ENCODE measurements at regions not wholly inside any gene's neighbourhood (a gene's known extent, or its start where the extent isn't known, plus 50 kb on each side); places are given as distances from the start of the nearest gene placed in this dataset.

- no peak for DNase-seq
Observed at GRCh38 chr1:181341026-181341632, 142.2 kb upstream of the CACNA1E start.

GRCh38 chr1:181344091-181344490 is 139.2 kb upstream of the CACNA1E start:
- DNase-seq: no peak

- no peak for DNase-seq
Observed at GRCh38 chr1:181345146-181345545, 138.2 kb upstream of the CACNA1E start.

- no peak for DNase-seq
Observed at GRCh38 chr1:181347495-181348390, 135.6 kb upstream of the CACNA1E start.

- no peak for DNase-seq
Observed at GRCh38 chr1:181349512-181349911, 133.8 kb upstream of the CACNA1E start.

- no peak for DNase-seq
Observed at GRCh38 chr1:181350131-181350530, 133.2 kb upstream of the CACNA1E start.

GRCh38 chr1:181351740-181352139 is 131.6 kb upstream of the CACNA1E start:
- DNase-seq: no peak

GRCh38 chr1:181352695-181353094 is 130.6 kb upstream of the CACNA1E start:
- no peak for DNase-seq

- DNase-seq: no peak
Observed at GRCh38 chr1:181353526-181353925, 129.8 kb upstream of the CACNA1E start.

- DNase-seq: no peak
Observed at GRCh38 chr1:181354865-181355264, 128.5 kb upstream of the CACNA1E start.

- no peak for DNase-seq
Observed at GRCh38 chr1:181356505-181357340, 126.6 kb upstream of the CACNA1E start.

- DNase-seq: no peak
Observed at GRCh38 chr1:181359012-181359411, 124.3 kb upstream of the CACNA1E start.

- DNase-seq: no peak
Observed at GRCh38 chr1:181364801-181365200, 118.5 kb upstream of the CACNA1E start.

- no peak for DNase-seq
Observed at GRCh38 chr1:181366910-181367309, 116.4 kb upstream of the CACNA1E start.

- DNase-seq: no peak
Observed at GRCh38 chr1:181369416-181369815, 113.9 kb upstream of the CACNA1E start.

GRCh38 chr1:181383695-181384094 is 99.6 kb upstream of the CACNA1E start:
- DNase-seq: no peak

GRCh38 chr1:181386340-181386739 is 97.0 kb upstream of the CACNA1E start:
- DNase-seq: no peak

GRCh38 chr1:181386951-181387350 is 96.4 kb upstream of the CACNA1E start:
- no peak for DNase-seq

- no peak for DNase-seq
Observed at GRCh38 chr1:181387702-181388101, 95.6 kb upstream of the CACNA1E start.

GRCh38 chr1:181390410-181391077 is 92.8 kb upstream of the CACNA1E start:
- DNase-seq: no peak

GRCh38 chr1:181391301-181391900 is 91.9 kb upstream of the CACNA1E start:
- DNase-seq: no peak

- DNase-seq: no peak
Observed at GRCh38 chr1:181392133-181392532, 91.2 kb upstream of the CACNA1E start.

Measured in T-helper 1 cell (primary cell).